DLD1 (cell line): ENCODE measurements at regions not wholly inside any gene's neighbourhood (a gene's known extent, or its start where the extent isn't known, plus 50 kb on each side); places are given as distances from the start of the nearest gene placed in this dataset.

Experiments
- in situ Hi-C: cut with HindIII; loops from 2 replicates; pipeline ENCODE4 v1.10.0; 2017; ENCODE audit warnings: low sequenced_read_pairs

DNA sequence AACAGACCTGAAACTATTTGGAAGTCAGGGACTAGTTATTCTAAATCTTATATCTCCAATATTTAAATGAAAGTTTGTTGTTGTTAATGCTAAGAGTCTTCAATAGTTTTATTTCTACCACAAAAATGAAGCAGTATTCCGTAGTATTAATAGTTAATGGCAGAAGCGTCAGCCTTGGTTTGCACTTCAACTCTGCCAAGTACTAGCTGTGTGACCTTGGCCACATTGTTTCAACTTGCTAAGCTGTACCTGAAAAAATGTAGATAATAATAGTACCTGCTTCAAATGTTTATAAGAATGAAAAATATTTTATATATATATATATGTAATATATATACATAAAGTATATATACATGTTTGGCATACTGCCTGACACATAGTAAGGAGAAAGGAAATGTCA, 354.6 kb upstream of the SATB1 start:
- in situ Hi-C loops: no loop called here

DNA sequence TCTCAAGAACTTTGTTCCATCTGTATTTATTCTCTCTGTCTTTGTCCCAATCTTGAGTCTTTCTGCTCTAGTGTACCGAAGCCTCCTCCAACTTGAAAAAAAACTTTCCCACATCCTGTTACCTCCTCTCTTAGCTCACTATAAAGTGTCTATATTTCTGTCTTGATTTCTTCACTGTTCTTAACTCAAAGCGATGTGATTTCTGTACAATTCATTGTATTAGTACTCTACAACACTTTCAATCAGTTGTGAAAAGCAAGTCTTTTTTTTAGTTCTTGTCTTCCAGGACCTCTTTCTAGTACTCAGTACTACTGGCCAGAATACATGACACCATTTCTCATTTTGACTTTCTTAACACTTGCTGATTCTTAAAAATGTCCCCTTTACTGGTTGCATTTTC, 353.5 kb upstream of the SATB1 start:
- in situ Hi-C loops: no loop called here

DNA sequence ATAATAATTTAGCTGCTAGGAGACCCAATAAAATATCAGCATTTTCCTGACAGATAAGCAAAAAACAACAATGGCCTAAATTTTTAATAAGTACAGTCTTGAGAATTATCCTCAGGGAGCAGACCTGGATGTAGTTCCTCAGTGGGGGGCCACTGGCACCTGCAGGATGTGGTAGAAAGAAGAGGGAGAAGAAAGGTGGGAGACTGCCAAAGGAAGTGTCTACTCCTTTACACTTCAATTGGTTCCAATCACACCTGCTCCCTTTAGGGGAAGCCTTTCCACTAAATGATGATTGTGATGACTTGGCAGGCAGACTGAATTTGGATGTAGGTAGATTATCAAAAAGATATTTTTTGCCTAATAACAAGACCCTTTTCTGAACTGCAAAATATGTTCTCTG, 353.0 kb upstream of the SATB1 start:
- in situ Hi-C loops: no loop called here

GRCh38 chr3:18775501-18775900, 350.4 kb upstream of the SATB1 start:
- in situ Hi-C loops: no loop called here

DNA sequence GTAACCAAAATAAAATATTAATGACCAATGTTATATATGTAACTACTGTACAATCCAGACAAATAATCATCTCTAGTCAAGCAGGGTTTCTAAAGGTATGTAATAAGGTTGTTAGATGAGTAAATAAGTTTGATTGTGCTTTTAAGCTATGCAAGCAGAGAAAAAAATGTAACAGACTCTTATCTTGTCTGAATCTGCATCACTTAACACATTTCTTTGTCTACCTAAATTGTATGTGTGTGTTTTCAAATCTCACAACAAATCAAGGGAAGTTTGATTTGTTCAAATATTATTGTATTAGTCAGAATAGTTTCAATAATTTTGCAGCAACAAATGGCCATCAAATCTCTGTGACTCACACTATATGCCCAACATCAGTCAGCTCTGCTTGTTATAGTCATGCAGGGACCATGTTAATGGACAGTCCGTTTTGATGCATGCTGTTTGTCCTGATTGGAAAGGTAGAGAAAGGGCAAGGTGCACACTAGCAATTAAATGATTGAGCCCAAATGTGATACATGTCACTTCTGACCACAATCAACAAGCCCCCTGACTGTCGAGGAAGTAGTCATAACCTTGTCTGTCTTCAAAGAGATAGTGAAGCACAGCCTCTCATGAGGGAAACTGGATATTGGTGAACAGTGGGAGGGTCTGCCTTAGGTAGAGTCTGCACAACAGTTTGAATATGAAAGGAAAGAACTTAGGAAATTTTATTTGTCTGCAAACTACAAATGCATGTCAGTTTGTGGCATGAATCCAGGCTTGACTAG, 349.4 kb upstream of the SATB1 start:
- in situ Hi-C loops: no loop called here

DNA sequence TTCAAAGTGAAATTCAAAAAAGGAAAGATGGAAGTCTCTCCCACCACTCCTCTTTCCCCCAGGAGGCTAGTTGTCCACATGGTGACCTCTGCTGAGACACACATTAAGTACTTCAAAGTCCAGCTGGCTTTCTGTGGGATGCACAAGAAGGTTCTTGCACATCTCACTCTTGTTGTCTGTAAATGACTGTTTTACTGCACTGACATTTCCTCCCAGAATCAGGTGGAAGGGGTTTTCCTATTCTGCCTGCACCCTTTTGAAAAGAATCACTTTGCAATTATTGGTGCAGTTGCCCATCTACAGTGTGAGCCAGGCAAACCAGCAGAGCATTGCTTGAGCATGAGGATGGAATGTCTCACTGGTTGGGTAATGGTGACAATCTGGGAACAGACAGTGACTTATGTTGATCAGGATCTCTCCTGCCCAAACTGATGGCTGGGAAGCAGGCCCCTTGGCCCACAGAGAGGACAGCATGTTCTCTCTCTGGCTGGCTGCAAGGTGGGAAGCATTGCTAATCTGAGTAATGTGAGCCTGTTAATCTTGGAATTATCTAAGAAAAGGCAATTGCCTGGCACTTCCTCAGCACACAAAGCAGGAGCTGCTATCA, 347.7 kb upstream of the SATB1 start:
- in situ Hi-C loops: no loop called here

- in situ Hi-C loops: no loop called here
Observed at GRCh38 chr3:18771931-18772330, 346.8 kb upstream of the SATB1 start.

GRCh38 chr3:18770800-18771199, 345.7 kb upstream of the SATB1 start:
- in situ Hi-C loops: no loop called here

DNA sequence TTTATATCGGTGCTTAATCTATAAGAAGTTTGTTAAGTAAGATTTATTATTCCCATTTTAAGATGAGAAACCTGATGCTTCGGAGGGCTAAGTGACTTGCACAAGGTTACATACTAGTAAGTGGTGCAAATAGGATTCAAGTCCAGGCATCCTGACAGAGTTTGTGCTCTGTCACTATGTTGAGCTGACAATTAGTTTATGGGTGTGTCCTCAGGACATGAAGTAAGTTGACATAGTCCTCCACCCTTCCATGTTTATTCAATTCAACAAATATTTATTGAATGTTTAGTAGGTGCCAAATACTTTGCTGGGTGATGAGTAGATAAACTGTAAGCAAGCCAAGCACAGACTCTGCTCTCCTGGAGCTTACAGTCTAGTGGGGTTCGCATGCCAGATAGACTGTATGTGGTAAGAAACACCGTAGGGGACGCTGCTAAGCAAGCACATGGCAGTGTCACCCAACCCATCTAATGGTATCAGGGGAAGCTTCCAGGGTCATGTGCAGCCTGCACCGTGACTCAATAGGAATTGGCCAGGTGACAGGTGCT, 342.7 kb upstream of the SATB1 start:
- in situ Hi-C loops: no loop called here

DNA sequence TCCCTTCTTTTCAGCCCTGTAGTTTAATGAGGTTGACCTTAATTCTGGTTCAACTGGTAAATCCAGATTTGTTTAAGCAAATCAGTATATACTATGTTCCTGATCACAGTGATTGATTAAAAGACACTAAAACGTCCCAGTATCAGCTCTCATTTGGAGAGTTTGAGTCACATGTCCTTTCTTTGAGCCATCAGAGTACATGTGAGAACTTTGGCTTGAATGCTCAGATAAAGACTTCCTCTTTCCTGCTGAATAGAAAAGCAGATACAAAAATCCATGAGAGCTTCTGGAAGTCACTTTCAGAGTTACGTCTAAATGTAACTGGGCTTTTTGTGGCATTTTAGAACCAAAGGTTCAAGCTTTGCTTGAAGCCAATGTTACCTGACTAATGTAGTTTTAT, 341.8 kb upstream of the SATB1 start:
- in situ Hi-C loops: no loop called here

DNA sequence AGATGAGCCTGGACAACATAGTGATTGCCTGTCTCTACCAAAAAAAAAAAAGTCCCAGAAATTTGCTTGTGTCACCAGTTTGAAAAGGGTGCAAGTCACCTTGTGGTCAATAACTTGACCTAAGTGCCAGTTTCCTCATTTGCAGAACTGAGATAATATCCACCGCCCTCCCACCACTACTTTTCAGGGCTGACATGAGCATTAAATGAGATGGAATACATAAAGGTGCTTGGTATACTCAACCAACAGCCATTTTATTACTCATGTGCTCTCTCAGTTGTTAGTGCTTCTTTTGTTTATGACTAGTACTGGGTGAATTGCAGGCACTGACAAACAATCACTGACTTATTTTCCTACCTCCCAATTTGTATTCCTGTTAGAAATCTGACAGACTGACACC, 340.5 kb upstream of the SATB1 start:
- in situ Hi-C loops: no loop called here

GRCh38 chr3:18765161-18765560, 340.0 kb upstream of the SATB1 start:
- in situ Hi-C loops: no loop called here

DNA sequence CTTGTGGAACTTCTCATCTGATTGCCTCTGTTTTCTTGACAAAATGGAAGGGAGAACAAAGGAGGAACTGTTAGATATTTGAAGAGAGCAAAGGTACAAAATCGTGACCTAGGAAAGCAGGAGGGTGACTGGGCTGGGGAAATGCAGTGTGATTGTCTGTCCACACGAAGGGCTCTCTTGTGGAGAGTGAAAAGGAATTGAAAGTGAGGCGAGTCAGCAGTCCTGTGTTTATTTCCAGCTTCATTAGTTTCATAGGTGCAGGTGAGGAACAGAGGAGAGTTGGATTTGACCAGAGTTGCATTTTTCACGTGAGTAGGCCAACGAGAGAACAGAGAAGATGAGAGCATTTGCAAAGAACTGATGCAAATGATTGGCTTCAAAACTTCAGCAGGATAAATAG, 336.4 kb upstream of the SATB1 start:
- in situ Hi-C loops: no loop called here

GRCh38 chr3:18758047-18758704, 333.0 kb upstream of the SATB1 start:
- in situ Hi-C loops: no loop called here

DNA sequence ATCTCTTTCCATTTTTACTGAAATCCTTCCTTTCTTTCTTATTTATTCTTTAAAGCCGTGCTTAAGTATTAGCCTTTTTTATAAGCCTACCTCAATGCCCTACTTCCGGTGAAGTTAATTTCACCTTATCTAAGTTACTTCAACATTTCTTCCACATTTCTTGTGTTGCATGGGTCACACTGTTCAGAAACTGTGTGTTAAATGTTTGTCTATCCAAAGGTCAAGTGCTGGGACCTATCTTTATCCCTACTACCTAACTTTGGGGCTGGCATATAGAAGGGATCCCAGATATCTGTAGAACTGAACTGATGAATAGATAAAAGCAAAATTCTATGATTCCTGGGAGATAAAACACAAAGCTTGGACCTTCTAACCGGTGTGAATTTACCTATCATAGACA, 332.3 kb upstream of the SATB1 start:
- in situ Hi-C loops: no loop called here

- in situ Hi-C loops: no loop called here
Observed at GRCh38 chr3:18752273-18752934, 327.3 kb upstream of the SATB1 start.

DNA sequence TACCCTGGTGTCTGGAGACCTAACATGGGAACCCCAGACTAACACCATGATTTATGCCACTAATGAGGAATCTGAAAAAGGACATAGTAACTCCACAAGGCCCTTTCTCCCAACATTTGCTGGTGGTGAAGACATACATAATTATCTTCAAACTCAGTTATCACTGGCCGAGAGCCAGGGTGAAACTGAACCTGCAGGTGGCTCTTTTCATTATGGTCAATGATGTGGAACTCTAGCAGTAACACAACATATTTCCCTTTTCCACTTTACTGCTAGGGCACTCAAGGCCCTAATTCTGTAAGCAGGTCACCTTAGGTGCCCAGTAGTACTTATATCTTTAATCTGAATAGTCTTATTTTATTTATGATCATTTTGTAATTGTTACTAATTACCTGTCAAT, 326.4 kb upstream of the SATB1 start:
- in situ Hi-C loops: no loop called here

DNA sequence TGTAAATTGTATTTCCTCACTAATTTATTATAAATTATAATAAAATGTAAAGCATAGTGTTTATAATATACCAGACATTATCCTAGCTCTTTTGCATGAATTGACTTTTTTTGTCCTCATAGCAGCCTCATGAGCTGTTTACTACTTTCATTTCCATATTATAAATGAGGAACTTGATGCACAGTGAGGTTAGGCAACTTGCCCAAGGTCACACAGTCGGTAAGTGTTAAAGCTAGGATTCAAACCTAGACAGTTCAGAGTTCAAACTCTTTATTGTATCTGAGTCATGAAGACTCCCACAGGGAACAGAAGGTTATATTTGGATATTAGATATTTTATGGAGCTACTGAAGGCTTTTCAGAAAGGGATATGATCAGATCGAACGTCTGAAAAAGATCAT, 322.2 kb upstream of the SATB1 start:
- in situ Hi-C loops: no loop called here

DNA sequence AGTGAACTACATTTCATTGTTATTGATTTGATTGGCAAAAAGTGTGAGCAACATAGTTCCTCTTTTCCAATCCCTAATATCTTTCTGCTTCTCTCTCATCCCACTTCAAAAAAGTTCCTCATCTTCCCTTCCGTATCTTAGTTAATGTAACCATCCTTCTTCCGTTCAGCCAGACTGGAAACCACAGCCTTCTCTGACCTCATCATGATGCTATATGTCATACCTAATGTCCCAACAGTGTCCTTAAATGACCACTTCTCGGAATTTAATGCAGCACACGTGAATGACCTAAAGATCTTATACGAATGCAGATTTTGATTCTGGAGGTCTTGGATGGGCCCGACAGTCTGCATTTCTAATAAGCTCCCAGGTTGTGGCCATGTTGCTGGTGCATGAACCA, 320.3 kb upstream of the SATB1 start:
- in situ Hi-C loops: no loop called here

DNA sequence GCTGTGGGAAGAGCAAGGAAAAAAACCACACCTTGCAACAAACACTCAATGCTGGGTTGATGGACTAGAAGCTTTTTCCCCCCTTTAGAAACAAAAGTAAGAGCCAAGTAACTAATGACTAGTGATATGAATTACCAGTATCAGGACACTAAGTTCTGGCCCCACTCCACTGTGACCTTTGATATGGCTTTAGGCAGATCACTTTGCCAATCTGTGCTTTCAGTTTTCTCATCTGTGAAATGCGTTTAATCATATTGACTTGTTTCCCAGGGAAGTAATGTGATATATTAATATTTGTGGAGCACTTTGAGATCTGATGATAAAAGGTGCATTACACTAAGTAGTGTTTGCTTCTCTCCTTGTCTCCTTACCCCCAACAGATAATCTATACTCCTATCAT, 319.3 kb upstream of the SATB1 start:
- in situ Hi-C loops: no loop called here

GRCh38 chr3:18743761-18744160, 318.6 kb upstream of the SATB1 start:
- in situ Hi-C loops: no loop called here
